HG03342 (cell line): ENCODE measurements at regions not wholly inside any gene's neighbourhood (a gene's known extent, or its start where the extent isn't known, plus 50 kb on each side); places are given as distances from the start of the nearest gene placed in this dataset.

Experiments
- ATAC-seq: cut with Tn5 transposase; IDR thresholded peaks from one replicate; pipeline ENCODE4 v1.9.1; 2021; ENCODE audit warnings: mild to moderate bottlenecking, moderate library complexity; ENCODE audit not compliant: unreplicated experiment

DNA sequence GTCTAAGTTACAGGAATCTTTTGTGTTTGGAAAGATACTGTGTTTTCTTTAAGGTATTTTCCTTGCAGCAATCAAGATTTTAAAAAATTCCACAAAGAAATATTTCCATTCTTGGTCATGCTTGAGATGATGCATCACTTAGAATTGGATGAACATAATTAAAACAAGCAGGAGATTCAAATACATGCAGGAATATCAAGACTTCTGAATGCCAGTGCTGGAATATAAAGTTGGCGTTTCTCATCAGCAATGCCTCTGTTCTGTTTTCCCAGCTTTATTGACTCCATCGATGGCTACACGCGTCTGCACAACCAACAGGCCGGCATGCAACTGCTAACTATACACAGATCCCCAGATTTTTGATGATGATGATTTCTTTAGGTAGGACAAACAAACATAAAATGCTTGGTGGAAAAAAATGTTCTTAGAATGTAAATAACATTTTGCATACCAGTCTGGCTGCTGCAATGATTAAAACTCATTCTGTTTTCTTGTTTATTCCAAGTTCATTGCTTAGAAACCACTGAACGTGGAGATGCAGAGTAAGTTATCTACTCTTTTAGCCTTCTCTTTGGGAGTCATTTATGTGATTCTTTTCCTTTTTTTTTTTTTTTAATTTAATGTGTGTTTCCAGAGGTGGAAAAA, 91.3 kb upstream of the FAM171A1 start:
- no peak for ATAC-seq

- ATAC-seq: no peak
These were observed 90.4 kb upstream of the FAM171A1 start for GRCh38 chr10:15461353-15462108.

DNA sequence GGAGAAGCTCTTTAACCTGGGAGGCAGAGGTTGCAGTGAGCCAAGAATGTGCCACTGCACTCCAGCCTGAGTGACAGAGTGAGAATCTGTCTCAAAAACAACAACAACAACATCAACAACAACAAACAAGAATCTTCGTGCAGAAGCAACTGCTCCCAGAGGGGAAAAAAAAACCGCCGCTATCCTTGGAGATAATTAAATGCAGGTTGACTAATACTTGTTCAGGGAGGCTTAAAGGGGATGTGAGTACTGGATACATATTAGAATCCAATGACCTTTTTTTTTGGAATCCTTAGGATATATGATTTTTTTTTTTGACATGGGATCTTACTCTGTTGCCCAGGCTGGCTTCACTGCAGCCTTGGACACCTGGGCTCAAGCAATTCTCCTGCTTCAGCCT, 89.6 kb upstream of the FAM171A1 start:
- no peak for ATAC-seq

DNA sequence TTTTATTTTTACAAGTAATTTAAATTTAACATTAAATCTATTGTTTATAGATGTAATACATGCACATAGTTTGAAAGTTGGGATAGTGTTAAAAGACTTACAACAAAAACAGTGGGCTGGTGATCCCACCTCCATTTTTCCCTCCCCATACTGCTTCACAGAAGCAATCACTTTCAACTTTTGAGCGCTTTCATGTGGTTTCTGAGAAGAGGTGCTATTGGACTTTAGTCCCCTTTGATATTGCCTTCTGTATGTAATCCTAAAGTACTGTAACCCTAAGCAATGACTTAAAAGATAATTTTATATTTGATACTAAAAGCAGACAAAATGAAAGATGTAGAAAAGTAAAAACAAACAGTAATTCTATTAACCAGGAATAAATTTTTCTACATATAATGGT, 88.1 kb upstream of the FAM171A1 start:
- ATAC-seq: no peak

- ATAC-seq: no peak
These were observed 86.3 kb upstream of the FAM171A1 start for GRCh38 chr10:15457382-15457781.

GRCh38 chr10:15455456-15455855, 84.4 kb upstream of the FAM171A1 start:
- ATAC-seq: no peak

DNA sequence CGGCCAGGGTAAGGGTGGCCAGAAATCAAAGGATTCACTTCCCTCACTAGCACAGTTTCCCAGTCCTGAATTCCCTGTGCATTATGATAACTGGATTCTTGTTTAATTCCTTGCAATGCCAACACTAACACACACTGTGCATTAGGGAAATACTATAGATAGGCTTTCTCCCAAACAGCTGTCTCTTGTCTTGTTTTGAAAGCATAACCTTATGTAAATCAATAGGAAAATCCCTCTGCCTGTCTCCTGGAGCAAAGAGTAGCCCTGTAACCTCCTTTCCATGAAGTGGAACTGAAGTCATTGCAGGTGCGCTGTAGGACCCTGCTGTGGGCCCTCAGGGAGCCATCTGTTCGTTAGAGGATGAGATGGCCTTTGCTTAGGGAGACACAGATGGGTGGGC, 82.8 kb upstream of the FAM171A1 start:
- ATAC-seq: no peak

- ATAC-seq: no peak
These were observed 82.4 kb upstream of the FAM171A1 start for GRCh38 chr10:15453457-15453856.

DNA sequence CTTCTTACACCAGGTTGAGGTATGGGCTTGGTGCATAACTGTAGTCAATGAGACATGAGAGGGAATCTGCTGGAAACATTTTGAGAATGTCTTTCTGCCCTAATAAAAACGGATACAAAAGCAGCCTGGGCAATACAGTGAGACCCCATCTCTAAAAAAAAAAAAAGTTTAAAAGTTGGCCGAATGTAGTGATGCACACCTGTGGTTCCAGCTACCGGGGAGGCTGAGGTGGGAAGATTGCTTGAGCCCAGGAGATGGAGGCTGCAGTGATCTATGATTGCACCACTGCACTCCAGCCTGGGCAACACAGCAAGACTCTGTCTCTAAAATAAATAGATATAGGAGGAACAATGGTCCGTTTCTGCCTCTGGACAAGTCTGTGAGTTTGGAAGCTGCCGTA, 81.5 kb upstream of the FAM171A1 start:
- no peak for ATAC-seq

- no peak for ATAC-seq
These were observed 80.3 kb upstream of the FAM171A1 start for GRCh38 chr10:15451137-15452094.

DNA sequence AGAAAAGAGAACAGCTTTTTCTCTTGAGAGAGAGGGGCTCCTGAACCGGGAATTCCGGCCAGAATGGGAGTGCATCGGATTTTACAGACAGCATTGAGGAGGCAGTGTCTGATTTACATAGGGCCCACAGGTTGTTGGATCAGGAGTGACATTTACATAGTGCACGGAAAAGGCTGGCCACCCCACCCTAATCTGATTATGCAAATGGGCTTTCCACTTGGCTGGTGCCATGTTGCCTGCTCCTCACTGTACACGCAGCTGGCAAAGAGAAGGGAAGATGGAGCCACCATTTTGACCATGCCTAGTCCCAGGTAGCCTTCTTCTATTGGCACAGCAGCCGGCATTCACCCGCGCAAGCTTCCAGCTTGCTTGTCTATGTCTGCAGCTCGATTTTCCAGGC, 77.5 kb upstream of the FAM171A1 start:
- no peak for ATAC-seq

DNA sequence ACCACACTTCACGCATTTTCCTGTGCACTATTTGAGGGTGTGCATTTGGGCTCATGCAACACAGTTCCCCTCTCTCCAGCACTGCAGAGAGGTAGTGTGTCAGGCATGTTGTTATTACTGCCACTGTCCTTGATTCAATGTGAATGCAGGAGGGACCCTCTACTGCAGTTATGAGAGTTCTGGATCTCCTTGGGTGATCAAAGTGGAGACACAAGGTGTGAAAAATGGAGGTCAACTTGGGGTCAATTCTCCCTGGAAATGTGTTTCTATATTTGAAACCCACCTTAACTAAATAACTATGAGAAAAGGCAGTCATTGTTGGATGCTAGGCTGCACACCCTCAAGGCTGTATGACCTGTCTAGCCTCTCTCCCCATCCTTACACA, 73.9 kb upstream of the FAM171A1 start:
- ATAC-seq: no peak

- no peak for ATAC-seq
These were observed 73.3 kb upstream of the FAM171A1 start for GRCh38 chr10:15444105-15445005.

- ATAC-seq: no peak
These were observed 71.0 kb upstream of the FAM171A1 start for GRCh38 chr10:15442056-15442455.

DNA sequence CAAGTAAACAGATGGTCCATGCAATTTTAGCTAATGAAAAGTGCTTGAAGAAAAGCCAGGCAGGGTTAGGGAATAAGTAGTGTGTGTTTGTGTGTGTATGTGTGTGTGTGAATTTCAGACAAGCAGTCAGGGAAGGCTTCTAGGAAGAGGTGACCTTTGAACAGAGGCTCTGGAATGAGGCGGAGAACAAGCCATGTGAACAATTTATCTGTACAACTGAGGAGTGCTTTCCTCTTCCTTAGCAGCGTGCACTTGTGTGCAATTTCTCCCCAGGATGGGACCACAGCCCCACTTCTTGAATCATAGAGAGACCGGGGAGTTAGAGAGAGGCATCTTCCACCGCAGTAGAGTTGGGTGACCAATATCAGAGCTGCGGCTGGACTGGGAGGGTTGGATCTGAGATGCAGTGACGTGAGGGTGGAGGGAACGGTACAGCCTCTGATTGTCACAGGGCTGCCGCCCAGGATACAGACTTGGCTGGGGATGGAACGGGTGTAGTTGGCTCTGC, 69.2 kb upstream of the FAM171A1 start:
- ATAC-seq: no peak

DNA sequence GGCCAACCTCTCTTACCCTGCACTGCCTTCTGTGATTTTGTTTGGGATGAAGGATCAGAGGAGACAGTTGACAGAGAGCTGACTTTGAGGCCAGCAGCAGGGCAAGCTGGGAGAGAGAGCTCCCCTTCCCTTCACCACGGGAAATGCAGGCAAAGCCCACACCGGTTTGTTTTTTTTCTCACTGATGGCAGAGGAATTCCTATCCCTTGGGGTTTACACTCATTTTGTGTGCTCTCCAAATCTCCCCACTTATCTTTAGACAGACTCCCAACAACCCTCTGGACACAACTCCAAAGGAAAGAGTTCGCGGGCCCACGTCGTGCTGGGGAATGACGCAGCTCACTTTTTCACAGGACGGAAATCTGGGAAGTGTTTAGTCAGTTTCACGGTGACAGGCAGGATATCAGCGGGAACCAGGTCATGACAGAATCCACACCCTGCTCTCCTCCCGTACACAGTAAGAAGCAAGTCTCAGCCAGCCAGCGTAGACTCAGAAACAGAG, 68.3 kb upstream of the FAM171A1 start:
- no peak for ATAC-seq

DNA sequence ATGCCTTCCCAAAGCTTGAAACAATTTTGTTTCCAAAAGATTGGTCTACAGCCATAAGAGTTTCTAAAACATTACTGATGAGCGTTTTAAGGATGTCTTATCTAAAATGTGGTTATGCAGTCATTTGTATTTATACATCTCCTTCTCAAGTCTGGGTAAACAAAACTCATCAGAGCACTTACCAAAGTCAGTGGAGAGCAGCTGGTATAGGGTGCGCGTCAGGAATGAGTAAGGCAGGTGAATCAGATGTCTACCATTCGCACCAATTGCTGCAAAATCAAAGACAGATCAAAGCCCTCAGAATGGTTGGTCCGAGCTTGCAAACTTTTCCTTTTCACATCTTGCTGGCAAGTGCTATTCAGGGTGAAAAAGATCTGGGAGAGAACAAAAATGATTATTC, 65.6 kb upstream of the FAM171A1 start:
- no peak for ATAC-seq

- ATAC-seq: peak; percentile 72
These were observed 62.9 kb upstream of the FAM171A1 start for GRCh38 chr10:15433850-15434537.

DNA sequence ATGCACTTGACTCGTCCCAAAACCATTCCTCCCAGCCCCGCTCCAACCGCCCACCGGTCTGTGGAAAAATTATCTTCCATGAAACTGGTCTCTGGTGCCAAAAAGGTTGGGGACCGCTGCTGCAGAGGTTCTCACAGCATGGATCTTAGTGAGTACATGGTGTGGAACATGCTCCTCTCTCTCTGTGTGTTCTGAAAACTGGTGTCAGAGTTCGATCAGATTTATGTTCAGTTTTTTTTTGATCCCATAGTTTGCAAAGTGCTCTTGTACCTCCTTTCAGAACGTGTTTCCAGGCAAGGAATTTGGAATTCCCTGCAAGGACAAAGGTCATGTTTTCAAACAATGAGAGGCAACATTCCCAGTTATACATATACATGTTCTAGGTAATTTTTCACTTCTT, 61.2 kb upstream of the FAM171A1 start:
- ATAC-seq: no peak
